ENCODE measurements at regions not wholly inside any gene's neighbourhood (a gene's known extent, or its start where the extent isn't known, plus 50 kb on each side); places are given as distances from the start of the nearest gene placed in this dataset.
"Not testable (repeated sequence)": the region's sequence is repeated elsewhere in the genome, so short reads cannot be mapped to it uniquely, and the experiment has no call there.

DNA sequence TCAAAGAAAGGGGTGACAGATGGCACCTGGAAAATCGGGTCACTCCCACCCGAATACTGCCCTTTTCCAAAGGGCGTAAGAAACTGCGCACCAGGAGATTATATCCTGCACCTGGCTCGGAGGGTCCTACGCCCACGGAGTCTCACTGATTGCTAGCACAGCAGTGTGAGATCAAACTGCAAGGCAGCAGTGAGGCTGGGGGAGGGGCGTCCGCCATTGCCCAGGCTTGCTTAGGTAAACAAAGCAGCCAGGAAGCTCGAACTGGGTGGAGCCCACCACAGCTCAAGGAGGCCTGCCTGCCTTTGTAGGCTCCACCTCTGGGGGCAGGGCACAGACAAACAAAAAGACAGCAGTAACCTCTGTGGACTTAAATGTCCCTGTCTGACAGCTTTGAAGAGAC, 166.0 kb downstream of the JRKL start:
- FAIRE-seq; H3K9me3 ChIP-seq (replicated peaks; ENCODE audit: control insufficient read depth, insufficient read depth, low read length); BruUV-seq (replicated peaks); H3K27ac ChIP-seq (ENCODE audit: insufficient read depth, low read depth, low read length); H3K9ac ChIP-seq (replicated peaks; ENCODE audit: extremely low read depth, insufficient read depth, low read length); intact Hi-C loops (cut with micrococcal nuclease); POLR2A ChIA-PET; DNase-seq (ENCODE audit: low read depth, low spot score); H3K79me2 ChIP-seq (ENCODE audit: control insufficient read depth, insufficient read depth, low read length); H3K27me3 ChIP-seq (ENCODE audit: control insufficient read depth in 2 of 2, insufficient read depth in 2 of 2, low read length in 2 of 2); H3K4me2 ChIP-seq (ENCODE audit: insufficient read depth, low read length); dilution Hi-C loops (cut with MboI; ENCODE audit: extremely low pct_ligation_motif_present, low sequenced_read_pairs); H2AFZ ChIP-seq (ENCODE audit: low read depth, low read length); H3K4me1 ChIP-seq (ENCODE audit: control insufficient read depth, extremely low read depth, insufficient read depth, low read length); H3K4me3 ChIP-seq (replicated peaks in 1 of 3; ENCODE audit: insufficient read depth in 1 of 3, low read depth in 1 of 3, low read length in 3 of 3); H3K36me3 ChIP-seq (ENCODE audit: control insufficient read depth in 2 of 2, extremely low read depth in 1 of 2, insufficient read depth in 2 of 2, low read length in 2 of 2); H4K20me1 ChIP-seq (replicated peaks; ENCODE audit: control insufficient read depth, extremely low read depth, insufficient read depth, low read length); CTCF ChIA-PET; H3K9me1 ChIP-seq (replicated peaks; ENCODE audit: control insufficient read depth, extremely low read depth, insufficient read depth, low read length): not testable (repeated sequence)

DNA sequence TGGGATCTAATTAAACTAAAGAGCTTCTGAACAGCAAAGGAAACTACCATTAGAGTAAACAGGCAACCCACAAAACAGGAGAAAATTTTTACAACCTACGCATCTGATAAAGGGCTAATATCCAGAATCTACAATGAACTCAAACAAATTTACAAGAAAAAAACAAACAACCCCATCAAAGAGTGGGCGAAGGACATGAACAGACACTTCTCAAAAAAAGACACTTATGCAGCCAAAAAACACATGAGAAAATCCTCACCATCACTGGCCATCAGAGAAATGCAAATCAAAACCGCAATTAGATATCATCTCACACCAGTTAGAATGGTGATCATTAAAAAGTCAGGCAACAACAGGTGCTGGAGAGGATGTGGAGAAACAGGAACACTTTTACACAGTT, 170.9 kb downstream of the JRKL start:
- H3K9me1 ChIP-seq (replicated peaks; ENCODE audit: control insufficient read depth, extremely low read depth, insufficient read depth, low read length); H2AFZ ChIP-seq (ENCODE audit: low read depth, low read length); BruUV-seq (replicated peaks); POLR2A ChIA-PET; FAIRE-seq; DNase-seq (ENCODE audit: low read depth, low spot score); H3K79me2 ChIP-seq (ENCODE audit: control insufficient read depth, insufficient read depth, low read length); H3K27me3 ChIP-seq (ENCODE audit: control insufficient read depth in 2 of 2, insufficient read depth in 2 of 2, low read length in 2 of 2); H3K9ac ChIP-seq (replicated peaks; ENCODE audit: extremely low read depth, insufficient read depth, low read length); H3K4me1 ChIP-seq (ENCODE audit: control insufficient read depth, extremely low read depth, insufficient read depth, low read length); dilution Hi-C loops (cut with MboI; ENCODE audit: extremely low pct_ligation_motif_present, low sequenced_read_pairs); CTCF ChIA-PET; intact Hi-C loops (cut with micrococcal nuclease); H3K9me3 ChIP-seq (replicated peaks; ENCODE audit: control insufficient read depth, insufficient read depth, low read length); H4K20me1 ChIP-seq (replicated peaks; ENCODE audit: control insufficient read depth, extremely low read depth, insufficient read depth, low read length); H3K27ac ChIP-seq (ENCODE audit: insufficient read depth, low read depth, low read length); H3K4me3 ChIP-seq (replicated peaks in 1 of 3; ENCODE audit: insufficient read depth in 1 of 3, low read depth in 1 of 3, low read length in 3 of 3); H3K36me3 ChIP-seq (ENCODE audit: control insufficient read depth in 2 of 2, extremely low read depth in 1 of 2, insufficient read depth in 2 of 2, low read length in 2 of 2); H3K4me2 ChIP-seq (ENCODE audit: insufficient read depth, low read length): not testable (repeated sequence)

DNA sequence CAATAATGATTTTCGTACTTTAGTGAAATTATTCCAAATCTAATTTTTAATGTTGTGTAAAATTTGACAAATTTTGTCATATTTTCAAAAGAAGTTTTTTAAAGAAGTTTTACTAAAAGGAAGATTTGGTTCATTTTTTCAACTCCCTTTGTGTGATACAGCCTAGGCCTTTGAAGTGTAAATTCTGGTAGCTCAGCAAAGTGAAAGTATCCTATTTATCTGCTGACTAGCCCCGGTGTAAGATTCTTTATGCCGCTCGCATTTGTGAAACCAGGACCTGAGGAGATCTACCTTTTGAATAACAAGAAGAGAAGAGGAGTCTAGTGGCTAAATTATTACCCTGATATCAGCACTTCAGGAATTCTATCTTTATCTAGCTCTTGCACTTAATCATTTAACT, 177.4 kb downstream of the JRKL start:
- H3K9me3 ChIP-seq (replicated peaks; ENCODE audit: control insufficient read depth, insufficient read depth, low read length), result no peaks in the 10 kb centered on the region
- H3K4me2 ChIP-seq (ENCODE audit: insufficient read depth, low read length), result peak overlapping the region; percentile 62

More for the DNA sequence above, 177.4 kb downstream of the JRKL start:
- no peak overlapping the region for H3K9ac ChIP-seq (replicated peaks; ENCODE audit: extremely low read depth, insufficient read depth, low read length)
- H3K9me1 ChIP-seq (replicated peaks; ENCODE audit: control insufficient read depth, extremely low read depth, insufficient read depth, low read length), result no peaks in the 10 kb centered on the region
- no peaks in the 10 kb centered on the region for H3K79me2 ChIP-seq (ENCODE audit: control insufficient read depth, insufficient read depth, low read length)
- H3K27ac ChIP-seq (ENCODE audit: insufficient read depth, low read depth, low read length), result no peak overlapping the region
- no TSS peak for BruUV-seq (replicated peaks)
- DNase-seq (ENCODE audit: low read depth, low spot score), result no peak
- TF ChIP-seq EZH2 (IDR thresholded peaks at IDR 0.05; ENCODE audit: borderline replicate concordance, low read depth, low read length, severe bottlenecking), result no peak
- no peak for TF ChIP-seq FOS (IDR thresholded peaks at IDR 0.05; ENCODE audit: borderline replicate concordance, insufficient read depth, low read length)
- TF ChIP-seq POLR2AphosphoS5 (IDR thresholded peaks at IDR 0.05; ENCODE audit: insufficient read depth, low read depth, low read length), result no peak
- no peak for TF ChIP-seq GATA2 (IDR thresholded peaks at IDR 0.05; ENCODE audit: insufficient read depth, insufficient read length, low read depth, low read length)
- TF ChIP-seq, protein P1, sequence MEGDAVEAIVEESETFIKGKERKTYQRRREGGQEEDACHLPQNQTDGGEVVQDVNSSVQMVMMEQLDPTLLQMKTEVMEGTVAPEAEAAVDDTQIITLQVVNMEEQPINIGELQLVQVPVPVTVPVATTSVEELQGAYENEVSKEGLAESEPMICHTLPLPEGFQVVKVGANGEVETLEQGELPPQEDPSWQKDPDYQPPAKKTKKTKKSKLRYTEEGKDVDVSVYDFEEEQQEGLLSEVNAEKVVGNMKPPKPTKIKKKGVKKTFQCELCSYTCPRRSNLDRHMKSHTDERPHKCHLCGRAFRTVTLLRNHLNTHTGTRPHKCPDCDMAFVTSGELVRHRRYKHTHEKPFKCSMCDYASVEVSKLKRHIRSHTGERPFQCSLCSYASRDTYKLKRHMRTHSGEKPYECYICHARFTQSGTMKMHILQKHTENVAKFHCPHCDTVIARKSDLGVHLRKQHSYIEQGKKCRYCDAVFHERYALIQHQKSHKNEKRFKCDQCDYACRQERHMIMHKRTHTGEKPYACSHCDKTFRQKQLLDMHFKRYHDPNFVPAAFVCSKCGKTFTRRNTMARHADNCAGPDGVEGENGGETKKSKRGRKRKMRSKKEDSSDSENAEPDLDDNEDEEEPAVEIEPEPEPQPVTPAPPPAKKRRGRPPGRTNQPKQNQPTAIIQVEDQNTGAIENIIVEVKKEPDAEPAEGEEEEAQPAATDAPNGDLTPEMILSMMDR (IDR thresholded peaks at IDR 0.05; ENCODE audit: extremely low read depth in 1 of 2, insufficient read depth in 1 of 2, low read depth in 1 of 2, low read length in 2 of 2), result no peak
- TF ChIP-seq POLR2A (IDR thresholded peaks at IDR 0.05; ENCODE audit: low read depth, low read length), result no peak
- TF ChIP-seq JUN (IDR thresholded peaks at IDR 0.05; ENCODE audit: borderline replicate concordance, insufficient read depth, insufficient read length, low read depth), result no peak
- TF ChIP-seq, protein P2, sequence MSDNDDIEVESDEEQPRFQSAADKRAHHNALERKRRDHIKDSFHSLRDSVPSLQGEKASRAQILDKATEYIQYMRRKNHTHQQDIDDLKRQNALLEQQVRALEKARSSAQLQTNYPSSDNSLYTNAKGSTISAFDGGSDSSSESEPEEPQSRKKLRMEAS (IDR thresholded peaks at IDR 0.05; ENCODE audit: insufficient read depth, insufficient read length), result no peak
- no peak for TF ChIP-seq MYC (IDR thresholded peaks at IDR 0.05; ENCODE audit: low read depth, low read length)
- ChIA-PET CTCF (interaction anchor here (1.2 kb wide), 1 partner anchor 28 kb away, joined by 4 read pairs; no protein-coding TSS in a partner anchor), POLR2A (no interaction called here)
- intact Hi-C loops (cut with micrococcal nuclease) (no loop called here), dilution Hi-C loops (cut with MboI; ENCODE audit: extremely low pct_ligation_motif_present, low sequenced_read_pairs) (no loop called here)
- FAIRE-seq, result no peak
- peak overlapping the region in 1 of 3 experiments; percentile 17 for H3K4me3 ChIP-seq (replicated peaks in 1 of 3; ENCODE audit: insufficient read depth in 1 of 3, low read depth in 1 of 3, low read length in 3 of 3)
- H3K27me3 ChIP-seq (ENCODE audit: control insufficient read depth in 2 of 2, insufficient read depth in 2 of 2, low read length in 2 of 2), result no peaks in the 10 kb centered on the region
- no peaks in the 10 kb centered on the region for H4K20me1 ChIP-seq (replicated peaks; ENCODE audit: control insufficient read depth, extremely low read depth, insufficient read depth, low read length)
- no peaks in the 10 kb centered on the region for H3K4me1 ChIP-seq (ENCODE audit: control insufficient read depth, extremely low read depth, insufficient read depth, low read length)
- peak overlapping the region; percentile 51 for H2AFZ ChIP-seq (ENCODE audit: low read depth, low read length)
- H3K36me3 ChIP-seq (ENCODE audit: control insufficient read depth in 2 of 2, extremely low read depth in 1 of 2, insufficient read depth in 2 of 2, low read length in 2 of 2), result no peaks in the 10 kb centered on the region

Data from endothelial cell of umbilical vein (primary cell).